Mesodermal cell (in vitro differentiated cells): ENCODE measurements at regions not wholly inside any gene's neighbourhood (a gene's known extent, or its start where the extent isn't known, plus 50 kb on each side); places are given as distances from the start of the nearest gene placed in this dataset.

ENCODE experiments used
- H3K27ac ChIP-seq: 2 replicates; pipeline ENCODE4 v1.7.0; 2013; ENCODE audit warnings: mild to moderate bottlenecking, low read depth, low read length, moderate library complexity; ENCODE audit not compliant: severe bottlenecking
- H3K36me3 ChIP-seq: 2 replicates; pipeline ENCODE4 v1.7.1; 2013; ENCODE audit warnings: mild to moderate bottlenecking, low read length, moderate library complexity; ENCODE audit not compliant: control insufficient read depth, insufficient read depth
- H3K4me1 ChIP-seq: one replicate; pipeline ENCODE4 v1.7.1; 2013; ENCODE audit warnings: mild to moderate bottlenecking, low read length; ENCODE audit not compliant: insufficient read depth, control insufficient read depth, poor library complexity, severe bottlenecking
- H3K4me3 ChIP-seq: 2 replicates; pipeline ENCODE4 v1.7.0; 2013; ENCODE audit warnings: low read length, control low read depth, mild to moderate bottlenecking; ENCODE audit not compliant: insufficient read depth, poor library complexity, severe bottlenecking; ENCODE audit errors: extremely low read depth
- H3K9me3 ChIP-seq: 2 replicates; pipeline ENCODE4 v1.7.1; 2013; ENCODE audit warnings: mild to moderate bottlenecking, low read length, moderate library complexity; ENCODE audit not compliant: control insufficient read depth
- WGBS, 2 experiments: methylation state at CpG; one replicate each; pipeline ENCODE4 v1.1.5; 2013; ENCODE audit warnings: missing lambda C conversion rate in 2 of 2; ENCODE audit not compliant: insufficient coverage in 2 of 2; 5-methylcytosine and 5-hydroxymethylcytosine counted together

DNA sequence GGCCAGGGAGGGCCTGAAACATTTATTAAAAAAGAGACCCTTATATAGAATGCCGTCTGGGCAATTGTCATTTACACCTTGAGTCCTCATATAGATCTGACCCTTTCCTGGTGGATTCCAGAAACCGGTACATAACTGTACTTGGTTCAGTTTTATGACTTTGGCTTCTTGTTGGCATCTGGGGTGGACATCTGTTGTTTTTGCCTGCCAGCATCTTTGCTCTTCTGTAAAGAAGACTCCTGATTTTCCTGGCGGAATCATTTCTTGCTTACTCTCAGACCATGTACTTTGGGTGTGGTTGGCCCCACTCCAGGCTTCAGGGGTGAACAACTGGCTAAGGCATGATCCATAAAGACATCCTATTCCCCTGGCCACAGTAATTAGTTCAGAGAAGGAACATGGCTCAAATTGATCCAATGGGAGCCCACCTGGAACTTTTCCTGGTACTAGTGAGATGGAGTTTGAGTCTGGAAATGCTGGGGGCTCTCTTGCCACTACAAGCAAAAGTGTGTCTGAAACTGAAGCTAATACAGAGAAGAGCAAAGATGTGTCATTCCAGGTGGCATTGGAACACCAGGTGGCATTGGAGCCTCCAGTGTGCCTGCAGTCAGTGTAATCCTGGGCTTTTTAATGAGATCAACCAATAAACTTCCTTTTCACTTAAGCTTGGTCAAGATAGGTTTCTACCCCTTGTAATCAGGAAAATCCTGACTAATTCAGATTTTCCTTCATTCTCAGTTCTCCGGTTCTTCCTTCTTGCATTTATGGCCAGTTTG is 332.5 kb upstream of the CAMK1G start:
- WGBS, 2 experiments = 90 to 100% methylated on average over 3 of the region's 4 CpGs
- Histone ChIP-seq H3K9me3 (no peaks in the 10 kb centered on the region), H3K27ac (no peak overlapping the region), H3K4me1 (peaks cover 8% of the 10 kb centered on the region), H3K4me3 (no peak overlapping the region), H3K36me3 (no peaks in the 10 kb centered on the region)

DNA sequence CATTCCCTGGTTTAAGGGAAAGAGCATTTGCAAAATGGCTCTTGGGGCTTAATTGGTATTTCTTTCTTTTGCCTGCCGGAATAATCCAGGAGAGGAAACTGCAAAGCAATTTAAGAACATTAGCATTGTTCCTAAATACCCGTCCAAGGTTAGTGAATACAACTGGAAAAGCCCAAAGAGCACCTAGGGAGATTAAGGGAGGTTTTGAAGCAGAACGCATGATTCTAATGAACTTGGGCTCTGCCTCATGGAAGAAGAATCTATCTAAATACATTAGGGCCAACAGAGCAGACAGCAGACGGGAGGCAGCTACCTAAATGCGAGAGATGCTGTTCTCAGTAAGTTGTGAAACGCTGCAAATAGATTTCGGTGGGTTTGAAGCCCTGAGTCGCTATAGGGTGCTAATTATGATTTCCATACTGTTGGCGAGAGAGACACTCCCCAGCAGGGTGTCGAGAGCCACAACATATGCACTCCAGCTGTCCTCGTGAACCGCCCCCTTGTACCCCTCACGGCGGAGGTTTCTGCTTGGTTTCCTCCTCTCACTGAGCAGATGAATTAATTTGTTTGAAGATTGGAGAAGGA is 326.7 kb upstream of the CAMK1G start:
- Histone ChIP-seq H3K27ac (no peak overlapping the region), H3K4me3 (no peak overlapping the region), H3K4me1 (no peaks in the 10 kb centered on the region), H3K36me3 (no peaks in the 10 kb centered on the region), H3K9me3 (peaks cover 22% of the 10 kb centered on the region)
- 87 to 89% methylated on average over 9 to 12 of the region's 14 CpGs for WGBS, 2 experiments

DNA sequence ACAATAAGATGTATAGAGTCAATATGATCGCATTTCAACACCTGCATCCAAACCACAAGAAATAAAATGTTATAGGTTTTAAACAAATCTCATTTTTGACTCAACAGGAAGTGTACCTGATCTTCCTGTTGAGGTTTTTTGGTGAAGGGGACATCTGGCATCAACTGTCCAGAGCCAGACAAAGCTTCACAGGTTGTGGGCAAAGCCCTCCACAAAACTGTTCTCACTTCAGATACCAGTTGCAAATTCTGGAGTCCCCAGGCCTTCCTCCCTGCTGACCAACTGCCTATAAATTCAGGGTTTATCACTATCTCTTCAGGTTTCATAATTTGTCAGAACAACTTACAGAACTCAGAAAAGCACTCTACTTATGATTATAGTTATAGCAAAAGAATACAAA is 326.1 kb upstream of the CAMK1G start:
- H3K36me3 ChIP-seq = no peaks in the 10 kb centered on the region
- no peak overlapping the region for H3K4me3 ChIP-seq
- peaks cover 22% of the 10 kb centered on the region for H3K9me3 ChIP-seq
- no peak overlapping the region for H3K27ac ChIP-seq
- no peaks in the 10 kb centered on the region for H3K4me1 ChIP-seq
- WGBS, 2 experiments = no CpG with 5 or more reads among the region's 1 CpG

DNA sequence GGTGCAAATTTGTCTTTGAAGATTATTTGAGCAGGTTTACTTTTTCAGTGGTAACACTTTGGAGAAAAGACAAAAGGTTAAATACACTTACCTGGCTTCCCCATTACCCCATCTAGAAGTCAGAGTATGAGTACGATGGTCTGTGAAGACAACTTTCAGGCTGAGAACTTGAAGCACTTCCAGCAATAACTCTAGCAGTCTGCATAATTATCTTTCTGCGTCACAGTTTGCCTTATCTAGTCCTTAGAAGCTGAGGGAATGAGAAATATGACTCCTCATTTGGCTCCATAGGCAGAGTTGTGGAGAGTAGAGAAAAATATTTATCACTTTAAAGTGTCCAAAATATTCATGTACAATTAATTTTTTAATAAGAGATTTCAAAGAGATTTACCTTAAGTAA is 323.4 kb upstream of the CAMK1G start:
- Histone ChIP-seq H3K36me3 (no peaks in the 10 kb centered on the region), H3K9me3 (peaks cover 22% of the 10 kb centered on the region), H3K4me3 (no peak overlapping the region), H3K27ac (no peak overlapping the region), H3K4me1 (no peaks in the 10 kb centered on the region)
- WGBS, 2 experiments = 100% methylated on average over 1 of the region's 2 CpGs; no CpG with 5 or more reads in 1 of the 2 experiments

DNA sequence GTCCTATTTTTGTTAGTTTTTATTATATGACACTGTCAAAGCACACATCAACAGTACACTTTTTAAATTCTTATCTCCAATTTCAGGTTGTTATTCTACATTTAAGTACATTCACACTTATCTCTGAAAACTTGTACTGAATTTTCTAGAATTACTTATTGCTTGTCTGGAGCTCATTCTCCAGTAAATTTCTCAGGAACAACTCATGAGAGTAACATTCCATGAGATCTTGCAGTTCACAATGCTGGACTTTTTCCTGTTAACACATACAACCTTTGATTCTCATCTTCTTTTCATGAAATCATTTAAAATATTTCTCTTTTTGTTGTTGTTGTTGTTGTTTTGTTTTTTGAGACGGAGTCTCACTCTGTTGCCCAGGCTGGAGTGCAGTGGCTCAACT is 320.9 kb upstream of the CAMK1G start:
- WGBS, 2 experiments = no CpG with 5 or more reads among the region's 1 CpG
- Histone ChIP-seq H3K4me3 (no peak overlapping the region), H3K9me3 (peaks cover 15% of the 10 kb centered on the region), H3K27ac (no peak overlapping the region), H3K36me3 (no peaks in the 10 kb centered on the region), H3K4me1 (peaks cover 4% of the 10 kb centered on the region)

DNA sequence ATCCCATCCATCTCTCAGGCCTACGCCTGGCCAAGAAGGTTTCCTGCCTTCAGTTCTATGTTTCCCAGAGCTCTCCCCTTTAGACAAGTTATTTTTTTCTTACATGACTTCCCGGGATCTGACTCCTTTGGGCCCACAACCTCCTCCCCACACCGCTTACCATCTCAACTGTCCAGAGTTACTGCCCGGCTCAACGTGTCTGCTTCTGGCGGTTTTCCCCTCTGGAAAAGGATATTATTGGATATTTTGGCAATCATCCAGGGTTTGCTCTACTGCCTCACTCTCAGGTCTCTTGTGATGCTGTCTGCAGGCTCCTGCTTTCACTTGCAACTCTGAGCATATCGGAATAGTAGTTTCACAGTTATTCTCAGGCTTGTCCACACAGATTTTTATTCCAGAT is 318.2 kb upstream of the CAMK1G start:
- no peak overlapping the region for H3K27ac ChIP-seq
- H3K4me1 ChIP-seq = peaks cover 4% of the 10 kb centered on the region
- WGBS, 2 experiments = 87 to 95% methylated on average over 3 to 4 of the region's 7 CpGs
- no peaks in the 10 kb centered on the region for H3K9me3 ChIP-seq
- no peak overlapping the region for H3K4me3 ChIP-seq
- H3K36me3 ChIP-seq = no peaks in the 10 kb centered on the region

DNA sequence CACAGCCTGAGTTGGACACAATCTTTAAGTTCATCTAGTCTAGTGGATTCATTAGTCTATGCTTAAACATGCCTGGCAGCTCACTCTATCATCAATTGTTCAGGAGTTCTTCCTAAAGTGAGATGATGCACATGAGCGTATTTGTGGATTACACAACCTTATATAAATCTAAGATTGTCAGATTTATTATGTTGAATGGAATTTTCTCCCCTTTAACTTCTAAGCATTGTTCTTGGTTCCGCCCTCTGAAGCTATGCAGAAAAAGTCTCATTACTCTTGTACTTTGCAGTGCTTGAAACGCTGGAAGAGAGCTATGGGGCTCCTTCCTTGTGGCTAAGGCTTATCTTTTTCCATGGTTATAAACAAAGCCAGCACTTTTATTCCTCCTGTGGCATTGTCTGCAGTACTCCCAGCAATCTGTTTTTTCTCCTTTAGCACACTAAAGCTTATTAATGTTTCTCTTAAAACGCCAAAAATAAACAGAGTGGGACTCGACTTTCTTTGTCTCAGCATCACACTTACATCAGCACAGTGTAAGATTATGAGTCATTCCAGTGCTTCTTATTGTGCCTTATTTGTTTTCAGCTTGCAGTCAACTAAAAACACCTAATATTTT is 316.8 kb upstream of the CAMK1G start:
- Histone ChIP-seq H3K4me3 (no peak overlapping the region), H3K36me3 (no peaks in the 10 kb centered on the region), H3K27ac (no peak overlapping the region), H3K4me1 (peaks cover 4% of the 10 kb centered on the region), H3K9me3 (no peaks in the 10 kb centered on the region)
- 73 to 80% methylated on average over 3 of the region's 5 CpGs for WGBS, 2 experiments

DNA sequence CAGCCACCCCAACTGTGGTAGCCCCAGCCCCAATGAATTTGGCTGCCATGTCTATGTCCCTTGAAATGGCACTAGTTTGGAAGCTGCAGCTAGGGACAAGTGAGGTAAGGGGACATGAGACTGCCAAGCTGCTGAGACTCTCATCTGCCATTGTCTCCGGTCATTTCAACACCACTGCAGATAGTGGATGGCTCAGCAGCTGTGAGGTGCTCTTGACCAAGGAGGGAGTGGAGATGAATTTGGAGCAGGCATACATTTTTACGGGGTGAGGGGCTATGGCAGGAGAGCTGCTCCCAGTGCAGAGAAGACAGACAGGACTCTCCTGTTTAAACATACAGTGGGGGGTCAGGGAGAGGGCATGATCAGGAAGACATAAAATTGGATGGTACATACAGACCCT is 315.5 kb upstream of the CAMK1G start:
- no peaks in the 10 kb centered on the region for H3K9me3 ChIP-seq
- no peak overlapping the region for H3K4me3 ChIP-seq
- H3K36me3 ChIP-seq = no peaks in the 10 kb centered on the region
- WGBS, 2 experiments = 95 to 100% methylated on average over 1 to 2 of the region's 2 CpGs
- H3K27ac ChIP-seq = no peak overlapping the region
- peaks cover 4% of the 10 kb centered on the region for H3K4me1 ChIP-seq

DNA sequence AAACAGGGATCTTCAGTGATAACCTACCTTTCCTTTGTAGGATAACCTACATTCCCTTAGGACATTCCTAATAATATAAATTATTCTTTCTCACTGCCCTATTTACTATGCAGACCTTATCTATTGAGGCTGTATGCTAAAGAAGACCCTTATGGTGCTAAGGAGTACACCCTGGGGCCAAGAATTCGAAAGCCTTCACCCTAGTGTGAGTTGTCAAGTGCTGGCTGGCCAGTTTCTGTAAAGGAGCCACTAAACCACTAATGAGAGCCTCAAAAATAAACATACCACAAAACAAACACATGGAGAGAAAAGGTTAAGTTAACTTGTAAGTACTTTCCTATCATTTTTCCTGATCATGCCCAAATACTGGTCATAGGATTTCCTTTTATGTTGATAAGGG is 315.0 kb upstream of the CAMK1G start:
- no CpG with 5 or more reads among the region's 1 CpG for WGBS, 2 experiments

DNA sequence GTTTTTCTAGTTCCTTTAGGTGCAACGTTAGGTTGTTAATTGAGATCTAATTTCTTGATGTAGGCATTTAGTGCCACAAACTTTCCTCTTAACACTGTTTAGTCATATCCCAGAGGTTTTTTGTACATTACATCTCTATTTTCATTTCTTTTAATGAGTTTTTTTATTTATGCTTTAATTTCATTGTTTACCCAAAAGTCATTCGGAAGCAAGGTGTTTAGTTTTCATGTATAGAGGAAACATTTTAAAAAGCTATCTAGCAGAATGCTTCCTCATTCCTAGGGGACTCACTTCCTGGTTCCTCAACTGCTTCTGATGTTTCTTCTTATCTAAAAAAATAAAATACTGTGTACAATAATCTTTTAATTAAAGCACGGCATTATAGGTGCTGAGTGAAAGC is 307.2 kb upstream of the CAMK1G start:
- H3K27ac ChIP-seq = no peak overlapping the region
- no peak overlapping the region for H3K4me3 ChIP-seq
- peaks cover 3% of the 10 kb centered on the region for H3K9me3 ChIP-seq
- WGBS, 2 experiments = 100% methylated on average over 1 of the region's 3 CpGs; no CpG with 5 or more reads in 1 of the 2 experiments
- H3K36me3 ChIP-seq = no peaks in the 10 kb centered on the region
- no peaks in the 10 kb centered on the region for H3K4me1 ChIP-seq

More for the DNA sequence above, 315.0 kb upstream of the CAMK1G start:
- Histone ChIP-seq H3K4me3 (no peak overlapping the region), H3K27ac (no peak overlapping the region), H3K36me3 (no peaks in the 10 kb centered on the region), H3K4me1 (peaks cover 4% of the 10 kb centered on the region), H3K9me3 (no peaks in the 10 kb centered on the region)

DNA sequence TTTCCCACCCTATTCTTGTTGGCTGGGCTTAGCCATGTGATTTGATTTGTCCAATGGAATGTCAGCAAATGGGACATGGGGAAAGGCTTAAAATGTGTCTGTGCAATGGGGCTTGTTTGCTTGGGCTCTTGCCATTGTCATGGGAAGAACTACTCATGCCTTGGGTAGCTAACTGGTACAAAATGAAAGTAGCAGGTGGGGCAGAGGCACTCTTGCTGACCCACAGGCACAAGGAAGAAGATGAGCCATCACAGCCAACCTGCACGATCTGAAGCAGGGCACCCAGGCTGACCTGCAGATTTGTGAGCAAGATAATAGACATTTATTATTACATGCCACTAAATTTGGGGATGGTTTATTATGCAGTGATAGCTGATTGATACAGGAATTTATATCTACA is 305.9 kb upstream of the CAMK1G start:
- no CpG with 5 or more reads among the region's 1 CpG for WGBS, 2 experiments
- Histone ChIP-seq H3K4me3 (no peak overlapping the region), H3K9me3 (peaks cover 3% of the 10 kb centered on the region), H3K27ac (no peak overlapping the region), H3K4me1 (no peaks in the 10 kb centered on the region), H3K36me3 (no peaks in the 10 kb centered on the region)
